SK-N-SH (cell line): ENCODE measurements at regions not wholly inside any gene's neighbourhood (a gene's known extent, or its start where the extent isn't known, plus 50 kb on each side); places are given as distances from the start of the nearest gene placed in this dataset.

Source experiments
- CTCF ChIA-PET: fragments of 300-600, 350-600 bp; formaldehyde crosslinking; extraction: SDS; loops from one replicate; lab custom pipeline; 2021; lab: Yijun Ruan, JAX
- POLR2A ChIA-PET: fragments of 350-600 bp; sonication (Branson Sonifier 250); formaldehyde crosslinking; extraction: SDS; loops from one replicate; lab custom pipeline; 2020; ENCODE audit warnings: antibody characterized with exemption, inconsistent platforms; lab: Yijun Ruan, JAX
- DNase-seq: peaks from one replicate; pipeline ENCODE4 v3.0.0; 2012
- H2AFZ ChIP-seq: fragments of 200-600 bp; sonication (generic); 2 replicates; pipeline ENCODE4 v1.8.1; 2016; ENCODE audit warnings: antibody characterized with exemption, mild to moderate bottlenecking, low read depth
- H3F3A ChIP-seq: fragments of 200-600 bp; sonication (generic); replicated peaks from 2 replicates; pipeline ENCODE3; 2016; ENCODE audit warnings: antibody characterized with exemption, mild to moderate bottlenecking; ENCODE audit not compliant: insufficient read depth
- H3K27ac ChIP-seq, 2 experiments: fragments of 200-500 bp in 1 of 2; fragments of 200-600 bp in 1 of 2; sonication (Bioruptor generic) in 1 of 2; sonication (generic), shearing (Covaris generic) in 1 of 2; 2 replicates each; pipeline versions ENCODE4 v1.5.1 to v1.6.1; 2014 to 2016; ENCODE audit warnings: low read depth in 2 of 2, inconsistent platforms in 1 of 2, low read length in 1 of 2, mild to moderate bottlenecking in 1 of 2, mixed read lengths in 1 of 2
- H3K27me3 ChIP-seq: fragments of 200-600 bp; sonication (generic), shearing (Covaris generic); 2 replicates; pipeline ENCODE4 v1.6.1; 2016; ENCODE audit warnings: mixed run types; ENCODE audit not compliant: insufficient read depth
- H3K36me3 ChIP-seq, 2 experiments: fragments of 200-500 bp in 1 of 2; fragments of 200-600 bp in 1 of 2; sonication (Bioruptor generic) in 1 of 2; sonication (generic) in 1 of 2; replicated peaks in 1 of 2; 2 replicates each; pipeline versions ENCODE3 to v1.5.1; 2014 to 2016; ENCODE audit warnings: low read length in 1 of 2, mild to moderate bottlenecking in 1 of 2; ENCODE audit not compliant: insufficient read depth in 2 of 2, control insufficient read depth in 1 of 2
- H3K4me1 ChIP-seq, 2 experiments: fragments of 200-500 bp in 1 of 2; fragments of 200-600 bp in 1 of 2; sonication (Bioruptor generic) in 1 of 2; sonication (generic), shearing (Covaris generic) in 1 of 2; 2 replicates each; pipeline versions ENCODE4 v1.5.1 to v1.6.1; 2014 to 2016; ENCODE audit warnings: low read depth in 1 of 2, low read length in 1 of 2, mixed run types in 1 of 2; ENCODE audit not compliant: insufficient read depth in 2 of 2, control insufficient read depth in 1 of 2
- H3K4me2 ChIP-seq: fragments of 200-600 bp; sonication (generic), shearing (Covaris generic); 2 replicates; pipeline ENCODE4 v1.6.1; 2017; ENCODE audit warnings: mixed run types
- H3K4me3 ChIP-seq, 2 experiments: fragments of 200-500 bp in 1 of 2; fragments of 200-600 bp in 1 of 2; sonication (Bioruptor generic) in 1 of 2; sonication (generic), shearing (Covaris generic) in 1 of 2; 2 replicates each; pipeline versions ENCODE4 v1.5.1 to v1.8.1; 2014 to 2016; ENCODE audit warnings: low read depth in 2 of 2, inconsistent platforms in 1 of 2, low read length in 1 of 2, mild to moderate bottlenecking in 1 of 2, mixed read lengths in 1 of 2, moderate library complexity in 1 of 2
- H3K79me2 ChIP-seq: fragments of 200-600 bp; sonication (generic); 2 replicates; pipeline ENCODE4 v1.8.1; 2017; ENCODE audit warnings: mild to moderate bottlenecking; ENCODE audit not compliant: insufficient read depth
- H3K9ac ChIP-seq: fragments of 200-600 bp; sonication (generic); 2 replicates; pipeline ENCODE4 v1.6.1; 2017; ENCODE audit warnings: mixed run types
- H3K9me2 ChIP-seq: fragments of 200-600 bp; sonication (generic); 2 replicates; pipeline ENCODE4 v1.6.1; 2017; ENCODE audit warnings: mixed run types
- H3K9me3 ChIP-seq: fragments of 200-600 bp; sonication (generic); 2 replicates; pipeline ENCODE4 v1.6.1; 2017; ENCODE audit warnings: mixed run types, mild to moderate bottlenecking, moderate library complexity
- H4K20me1 ChIP-seq: fragments of 200-600 bp; sonication (generic); 2 replicates; pipeline ENCODE4 v1.6.1; 2017; ENCODE audit warnings: mild to moderate bottlenecking, mixed run types; ENCODE audit not compliant: insufficient read depth
- GABPA ChIP-seq: IDR thresholded peaks from 2 replicates; pipeline ENCODE4 v1.4.0; 2012; ENCODE audit warnings: low read depth, mild to moderate bottlenecking
- GATA2 ChIP-seq: sonication (generic); formaldehyde crosslinking; IDR thresholded peaks from 2 replicates; pipeline ENCODE4 v1.5.0; 2020; ENCODE audit warnings: mild to moderate bottlenecking, missing genetic modification reagents
- IRF3 ChIP-seq: fragments of 150-350 bp; IDR thresholded peaks from 2 replicates; pipeline ENCODE4 v1.6.1; 2016; ENCODE audit warnings: mild to moderate bottlenecking, low read depth, low read length
- POLR2AphosphoS5 ChIP-seq: IDR thresholded peaks from 2 replicates; pipeline ENCODE4 v1.6.1; 2012; ENCODE audit warnings: low read depth, low read length
- RAD21 ChIP-seq: IDR thresholded peaks from 2 replicates; pipeline ENCODE4 v1.6.1; 2012; ENCODE audit warnings: mild to moderate bottlenecking, low read length
- REST ChIP-seq: IDR thresholded peaks from 2 replicates; pipeline ENCODE4 v1.6.1; 2012; ENCODE audit warnings: mild to moderate bottlenecking, low read depth, low read length, moderate library complexity
- RFX5 ChIP-seq: IDR thresholded peaks from 2 replicates; pipeline ENCODE4 v1.6.1; 2012; ENCODE audit warnings: mild to moderate bottlenecking, improper control_type of control experiment, low read length
- SIN3A ChIP-seq: IDR thresholded peaks from 2 replicates; pipeline ENCODE4 v1.6.1; 2012; ENCODE audit warnings: low read depth, mild to moderate bottlenecking, low read length, moderate library complexity, borderline replicate concordance
- SMC3 ChIP-seq: IDR thresholded peaks from 2 replicates; pipeline ENCODE4 v1.6.1; 2012; ENCODE audit warnings: low read depth, low read length, improper control_type of control experiment
- TAF1 ChIP-seq: IDR thresholded peaks from 2 replicates; pipeline ENCODE4 v1.6.1; 2012; ENCODE audit warnings: low read depth, mild to moderate bottlenecking, low read length, moderate library complexity, borderline replicate concordance
- TCF12 ChIP-seq: IDR thresholded peaks from 2 replicates; pipeline ENCODE4 v1.4.0; 2012
- TEAD4 ChIP-seq: IDR thresholded peaks from 2 replicates; pipeline ENCODE4 v1.4.0; 2012; ENCODE audit warnings: mild to moderate bottlenecking, borderline replicate concordance; ENCODE audit not compliant: insufficient read depth
- USF1 ChIP-seq: IDR thresholded peaks from 2 replicates; pipeline ENCODE4 v1.4.0; 2012; ENCODE audit warnings: low read depth, borderline replicate concordance
- WGBS: methylation state at CpG from one replicate; pipeline ENCODE4 v1.1.6; 2017; ENCODE audit warnings: low lambda C conversion rate; 5-methylcytosine and 5-hydroxymethylcytosine counted together
- TF ChIP-seq, protein P1 (sequence below): IDR thresholded peaks from 2 replicates; pipeline ENCODE4; 2012

DNA sequence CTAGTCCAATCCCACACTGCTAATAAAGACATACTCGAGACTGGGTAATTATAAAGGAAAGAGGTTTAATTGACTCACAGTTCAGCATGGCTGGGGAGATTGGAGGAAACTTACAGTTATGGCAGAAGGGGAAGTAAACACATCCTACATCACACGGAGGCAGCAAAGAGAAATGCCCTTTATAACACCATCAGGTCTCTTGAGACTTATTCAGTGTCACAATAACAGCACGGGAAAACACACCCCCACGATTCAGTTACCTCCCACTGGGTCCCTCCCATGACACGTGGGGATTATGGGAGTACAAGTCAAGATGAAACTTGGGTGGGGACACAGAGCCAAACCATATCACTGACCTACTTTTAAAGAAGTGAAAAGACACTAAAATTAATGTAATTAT, 1130.4 kb upstream of the SLC10A2 start:
- WGBS: 51% methylated on average over 5 of the region's 5 CpGs
- POLR2A ChIA-PET: no interaction called here

GRCh38 chr13:104181526-104182231, 1115.5 kb upstream of the SLC10A2 start:
- Histone ChIP-seq H3K4me2 (no peak overlapping the region), H3K9me3 (no peaks in the 10 kb centered on the region)
- POLR2A ChIA-PET: no interaction called here
- WGBS: 67% methylated on average over 3 of the region's 3 CpGs
- TF ChIP-seq TAF1 (no peak), IRF3 (no peak), USF1 (no peak), POLR2AphosphoS5 (no peak), RAD21 (no peak), SMC3 (no peak), GATA2 (CRISPR knock-in tag) (no peak), TCF12 (no peak), GABPA (no peak), SIN3A (no peak), REST (no peak), TEAD4 (no peak)
- TF ChIP-seq, protein P1, sequence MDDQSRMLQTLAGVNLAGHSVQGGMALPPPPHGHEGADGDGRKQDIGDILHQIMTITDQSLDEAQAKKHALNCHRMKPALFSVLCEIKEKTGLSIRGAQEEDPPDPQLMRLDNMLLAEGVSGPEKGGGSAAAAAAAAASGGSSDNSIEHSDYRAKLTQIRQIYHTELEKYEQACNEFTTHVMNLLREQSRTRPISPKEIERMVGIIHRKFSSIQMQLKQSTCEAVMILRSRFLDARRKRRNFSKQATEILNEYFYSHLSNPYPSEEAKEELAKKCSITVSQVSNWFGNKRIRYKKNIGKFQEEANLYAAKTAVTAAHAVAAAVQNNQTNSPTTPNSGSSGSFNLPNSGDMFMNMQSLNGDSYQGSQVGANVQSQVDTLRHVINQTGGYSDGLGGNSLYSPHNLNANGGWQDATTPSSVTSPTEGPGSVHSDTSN: no peak
- TF ChIP-seq, all 33 proteins: peak for 0
- H2AFZ ChIP-seq: no peak overlapping the region
- CTCF ChIA-PET: no interaction called here
- no peaks in the 10 kb centered on the region for H3K27me3 ChIP-seq
- no peak overlapping the region for H3K9ac ChIP-seq
- H3K27ac ChIP-seq: no peak overlapping the region
- H4K20me1 ChIP-seq: no peaks in the 10 kb centered on the region
- H3K79me2 ChIP-seq: no peaks in the 10 kb centered on the region
- no peak overlapping the region for H3K4me3 ChIP-seq
- 0 out of 2 replicates have a peak, but pooled peaks cover 3% of the 10 kb centered on the region for H3K9me2 ChIP-seq
- no peaks in the 10 kb centered on the region for H3K4me1 ChIP-seq
- H3F3A ChIP-seq: no peaks in the 10 kb centered on the region
- no peak for DNase-seq
- H3K36me3 ChIP-seq: no peaks in the 10 kb centered on the region

More for the DNA sequence above, 1130.4 kb upstream of the SLC10A2 start:
- Histone ChIP-seq H3K9ac (no peak overlapping the region), H4K20me1 (no peaks in the 10 kb centered on the region), H3K4me3 (no peak overlapping the region), H3K4me2 (no peak overlapping the region), H3K27ac (no peak overlapping the region)
- no peak for TF ChIP-seq RFX5
- TF ChIP-seq, all 33 proteins: peak for 0
- Histone ChIP-seq H3K9me2 (no peaks in the 10 kb centered on the region), H3K27me3 (no peaks in the 10 kb centered on the region), H3K9me3 (no peaks in the 10 kb centered on the region), H3K79me2 (no peaks in the 10 kb centered on the region), H3K4me1 (peaks cover 0 to 6% of the 10 kb centered on the region in 2 experiments; a peak in 2 of 4 replicates), H3F3A (no peaks in the 10 kb centered on the region), H3K36me3 (no peaks in the 10 kb centered on the region), H2AFZ (no peak overlapping the region)
- CTCF ChIA-PET: interaction anchor here (0.7 kb wide), 1 partner anchor 46 kb away, joined by 3 read pairs; no protein-coding TSS in a partner anchor
- no peak for DNase-seq
